K562 (cell line): ENCODE measurements at regions not wholly inside any gene's neighbourhood (a gene's known extent, or its start where the extent isn't known, plus 50 kb on each side); places are given as distances from the start of the nearest gene placed in this dataset.

Experiments
- ATAC-seq: fragments of 200-7000 bp; cut with Tn5 transposase; 3 replicates; pipeline ENCODE4 v1.9.1; 2020; ENCODE audit warnings: moderate library complexity
- BruUV-seq: library from RNA; stranded (reverse); fragments of 400-500 nt; replicated peaks from 2 replicates; lab custom pipeline; 2021; lab: Mats Ljungman, UMichigan
- CTCF ChIA-PET: fragments of 300-600 bp; formaldehyde crosslinking; extraction: SDS; loops from one replicate; lab custom pipeline; 2021; ENCODE audit warnings: low intra/inter-chr PET ratio; lab: Yijun Ruan, JAX
- POLR2A ChIA-PET: fragments of 300-600, 350-650 bp; sonication (Branson Sonifier 250); formaldehyde crosslinking; extraction: SDS; loops from one replicate; lab custom pipeline; 2021; ENCODE audit warnings: antibody characterized with exemption, inconsistent platforms; lab: Yijun Ruan, JAX
- DNase-seq, 4 experiments: peaks; one replicate each; pipeline versions ENCODE4 v3.0.0 to v3.0.0-alpha.2; 2011 to 2018; ENCODE audit warnings: low spot score in 3 of 4, mixed read lengths in 3 of 4; ENCODE audit errors: extremely low read depth in 1 of 4
- FAIRE-seq: peaks from 2 replicates; lab custom pipeline; 2011; peaks lifted over from hg19 to GRCh38; lab: Jason Lieb, UNC
- H2AFZ ChIP-seq: 2 replicates; pipeline ENCODE4 v1.6.0; 2011; ENCODE audit warnings: low read depth, low read length, control low read depth, inconsistent platforms
- H3K27ac ChIP-seq: fragments of 200-600 bp; 3 replicates; pipeline ENCODE4 v1.8.0; 2011; ENCODE audit warnings: low read depth, mild to moderate bottlenecking, control low read depth, inconsistent platforms, low read length, moderate library complexity, mixed read lengths; ENCODE audit errors: extremely low read depth
- H3K27me3 ChIP-seq, 2 experiments: fragments of 300-600 bp in 1 of 2; 2 replicates in 1 of 2; 3 replicates in 1 of 2; pipeline versions ENCODE4 v1.6.0 to v1.8.0; 2011; ENCODE audit warnings: inconsistent platforms in 2 of 2, low read length in 2 of 2, mild to moderate bottlenecking in 1 of 2, mixed read lengths in 1 of 2, moderate library complexity in 1 of 2; ENCODE audit not compliant: control insufficient read depth in 2 of 2, insufficient read depth in 2 of 2
- H3K36me3 ChIP-seq: fragments of 300-600 bp; 3 replicates; pipeline ENCODE4 v1.8.0; 2011; ENCODE audit warnings: mild to moderate bottlenecking, low read length, inconsistent platforms; ENCODE audit not compliant: control insufficient read depth, insufficient read depth
- H3K4me1 ChIP-seq, 2 experiments: fragments of 200-600 bp in 1 of 2; replicated peaks in 1 of 2; 2 replicates in 1 of 2; 3 replicates in 1 of 2; pipeline versions ENCODE4 v1.5.1 to v1.8.0; 2011; ENCODE audit warnings: inconsistent platforms in 2 of 2, low read length in 2 of 2, mild to moderate bottlenecking in 1 of 2, mixed read lengths in 1 of 2, moderate library complexity in 1 of 2; ENCODE audit not compliant: control insufficient read depth in 2 of 2, insufficient read depth in 2 of 2
- H3K4me2 ChIP-seq: 2 replicates; pipeline ENCODE4 v1.6.1; 2011; ENCODE audit warnings: low read length, control low read depth, inconsistent platforms, mixed read lengths; ENCODE audit not compliant: insufficient read depth
- H3K4me3 ChIP-seq: fragments of 200-600 bp; sonication (generic), shearing (Covaris generic); 2 replicates; pipeline ENCODE4 v1.5.1; 2016; ENCODE audit warnings: control low read depth, inconsistent platforms
- H3K79me2 ChIP-seq: fragments of 200-600 bp; 3 replicates; pipeline ENCODE4 v1.8.0; 2011; ENCODE audit warnings: low read length, inconsistent platforms; ENCODE audit not compliant: control insufficient read depth, insufficient read depth
- H3K9ac ChIP-seq, 2 experiments: 2 replicates each; pipeline versions ENCODE4 v1.6.0 to v1.6.1; 2011; ENCODE audit warnings: low read depth in 2 of 2, low read length in 2 of 2, control low read depth in 1 of 2, inconsistent platforms in 1 of 2, mild to moderate bottlenecking in 1 of 2, mixed read lengths in 1 of 2; ENCODE audit not compliant: insufficient read depth in 1 of 2
- H3K9me1 ChIP-seq: one replicate; pipeline ENCODE4 v1.6.0; 2011; ENCODE audit warnings: inconsistent platforms, mild to moderate bottlenecking, low read length, moderate library complexity; ENCODE audit not compliant: control insufficient read depth, insufficient read depth
- H3K9me3 ChIP-seq: replicated peaks from 2 replicates; pipeline ENCODE4 v1.5.1; 2011; ENCODE audit warnings: low read depth, low read length, inconsistent platforms; ENCODE audit not compliant: control insufficient read depth, insufficient read depth
- H4K20me1 ChIP-seq: replicated peaks from 2 replicates; pipeline ENCODE4 v1.6.1; 2011; ENCODE audit warnings: low read length, inconsistent platforms, mixed read lengths; ENCODE audit not compliant: control insufficient read depth, insufficient read depth
- ARHGAP35 ChIP-seq: fragments of 450-650 bp; IDR thresholded peaks from 2 replicates; pipeline ENCODE4 v1.6.1; 2018; ENCODE audit not compliant: partially characterized antibody
- CTCF ChIP-seq, 3 experiments: IDR thresholded peaks in 2 of 3; conservative IDR thresholded peaks in 1 of 3; 2 replicates each; pipeline ENCODE4 v1.5.1; 2011 to 2012; ENCODE audit warnings: low read length in 3 of 3, mild to moderate bottlenecking in 3 of 3, control low read depth in 2 of 3, improper control_type of control experiment in 1 of 3, inconsistent platforms in 1 of 3, low read depth in 1 of 3, mixed read lengths in 1 of 3, moderate library complexity in 1 of 3; ENCODE audit not compliant: insufficient read depth in 2 of 3
- FUS ChIP-seq: fragments of 200-400 bp; formaldehyde crosslinking; optimal IDR thresholded peaks from 2 replicates; pipeline ENCODE3; 2017; ENCODE audit warnings: low read depth, low read length
- IRF2 ChIP-seq: sonication (generic); formaldehyde crosslinking; IDR thresholded peaks from 2 replicates; pipeline ENCODE4 v1.8.1; 2022; ENCODE audit warnings: mild to moderate bottlenecking, missing genetic modification reagents
- RHOXF2B ChIP-seq: fragments of 250-450 bp; sonication (Bioruptor Pico); conservative IDR thresholded peaks from 2 replicates; pipeline ENCODE4 v1.5.1; 2021
- RNF219 ChIP-seq: fragments of 250-450 bp; sonication (Bioruptor Pico); IDR thresholded peaks from 2 replicates; pipeline ENCODE4 v1.5.0; 2022; ENCODE audit warnings: mild to moderate bottlenecking
- SMAD3 ChIP-seq: fragments of 450-650 bp; formaldehyde crosslinking; conservative IDR thresholded peaks from 2 replicates; pipeline ENCODE4 v1.4.0; 2020; ENCODE audit warnings: mild to moderate bottlenecking
- YBX1 ChIP-seq: fragments of 450-650 bp; IDR thresholded peaks from 2 replicates; pipeline ENCODE4 v1.7.1; 2016; ENCODE audit warnings: mild to moderate bottlenecking
- ZNF121 ChIP-seq: sonication (generic); formaldehyde crosslinking; conservative IDR thresholded peaks from 2 replicates; pipeline ENCODE4 v1.8.0; 2022; ENCODE audit warnings: missing genetic modification reagents
- ZNF778 ChIP-seq: fragments of 450-650 bp; formaldehyde crosslinking; IDR thresholded peaks from 2 replicates; pipeline ENCODE4 v1.4.0; 2020; ENCODE audit warnings: mild to moderate bottlenecking, moderate library complexity
- WGBS: fragments of 100-300 bp; shearing (Covaris generic); methylation state at CpG from one replicate; pipeline ENCODE4 v1.1.6; 2016; ENCODE audit warnings: low coverage, mixed read lengths; ENCODE audit not compliant: insufficient coverage; ENCODE audit errors: missing lambda C conversion rate; 5-methylcytosine and 5-hydroxymethylcytosine counted together
- in situ Hi-C: fragments of 300-500 bp; cut with MboI; formaldehyde crosslinking; loops from 4 replicates; pipeline ENCODE4 v1.15.0; 2018; ENCODE audit warnings: inconsistent platforms, mixed read lengths
- intact Hi-C: fragments of 100-400 bp; cut with micrococcal nuclease; formaldehyde crosslinking; loops from 2 replicates; pipeline ENCODE4 v1.14.2; 2022
- TF ChIP-seq, protein P1 (sequence below): fragments of 250-450 bp; sonication (Bioruptor Pico); IDR thresholded peaks from 2 replicates; pipeline ENCODE4 v1.4.0; 2020

DNA sequence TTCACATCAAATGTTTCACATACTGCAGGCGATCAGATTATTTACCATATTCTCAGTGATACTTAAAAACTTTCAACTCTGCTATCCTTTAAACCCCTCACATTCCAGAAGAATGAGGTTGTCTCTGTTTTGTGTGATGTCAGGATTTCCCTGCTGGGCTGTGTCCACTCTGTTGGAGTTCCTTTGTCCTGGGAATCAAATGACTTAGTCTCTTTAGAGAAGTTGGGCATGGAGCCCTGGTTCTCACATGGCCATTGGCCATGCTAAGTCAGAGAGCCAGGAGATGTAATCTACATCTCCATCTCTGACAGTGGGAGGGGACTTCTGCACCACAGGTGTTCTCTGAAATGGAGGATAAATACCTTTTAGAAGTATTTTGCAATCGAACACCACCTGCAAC, 205.1 kb upstream of the MAF start:
- H3K4me3 ChIP-seq = no peak overlapping the region
- no peak overlapping the region for H3K27ac ChIP-seq
- no peaks in the 10 kb centered on the region for H3K9me3 ChIP-seq
- no peak for FAIRE-seq
- H2AFZ ChIP-seq = no peak overlapping the region
- WGBS = 9% methylated on average over 2 of the region's 2 CpGs
- H3K4me2 ChIP-seq = no peak overlapping the region
- no peaks in the 10 kb centered on the region for H3K9me1 ChIP-seq
- no peaks in the 10 kb centered on the region for H3K27me3 ChIP-seq
- H3K36me3 ChIP-seq = no peaks in the 10 kb centered on the region
- H4K20me1 ChIP-seq = no peaks in the 10 kb centered on the region
- H3K9ac ChIP-seq = no peak overlapping the region
- peaks cover 0 to 7% of the 10 kb centered on the region in 2 experiments; a peak in 2 of 5 replicates for H3K4me1 ChIP-seq
- POLR2A ChIA-PET = no interaction called here
- no peak for DNase-seq
- no peaks in the 10 kb centered on the region for H3K79me2 ChIP-seq
- intact Hi-C loops = no loop called here
- CTCF ChIA-PET = no interaction called here
- ATAC-seq = no peak
- BruUV-seq = no TSS peak
- in situ Hi-C loops = no loop called here
- no peak for TF ChIP-seq IRF2 (CRISPR knock-in tag)
- no peak for TF ChIP-seq ARHGAP35
- no peak for TF ChIP-seq ZNF121
- no peak for TF ChIP-seq SMAD3 (CRISPR knock-in tag)
- no peak for TF ChIP-seq RHOXF2B (CRISPR knock-in tag)
- TF ChIP-seq ZNF778 = no peak
- TF ChIP-seq, protein P1, sequence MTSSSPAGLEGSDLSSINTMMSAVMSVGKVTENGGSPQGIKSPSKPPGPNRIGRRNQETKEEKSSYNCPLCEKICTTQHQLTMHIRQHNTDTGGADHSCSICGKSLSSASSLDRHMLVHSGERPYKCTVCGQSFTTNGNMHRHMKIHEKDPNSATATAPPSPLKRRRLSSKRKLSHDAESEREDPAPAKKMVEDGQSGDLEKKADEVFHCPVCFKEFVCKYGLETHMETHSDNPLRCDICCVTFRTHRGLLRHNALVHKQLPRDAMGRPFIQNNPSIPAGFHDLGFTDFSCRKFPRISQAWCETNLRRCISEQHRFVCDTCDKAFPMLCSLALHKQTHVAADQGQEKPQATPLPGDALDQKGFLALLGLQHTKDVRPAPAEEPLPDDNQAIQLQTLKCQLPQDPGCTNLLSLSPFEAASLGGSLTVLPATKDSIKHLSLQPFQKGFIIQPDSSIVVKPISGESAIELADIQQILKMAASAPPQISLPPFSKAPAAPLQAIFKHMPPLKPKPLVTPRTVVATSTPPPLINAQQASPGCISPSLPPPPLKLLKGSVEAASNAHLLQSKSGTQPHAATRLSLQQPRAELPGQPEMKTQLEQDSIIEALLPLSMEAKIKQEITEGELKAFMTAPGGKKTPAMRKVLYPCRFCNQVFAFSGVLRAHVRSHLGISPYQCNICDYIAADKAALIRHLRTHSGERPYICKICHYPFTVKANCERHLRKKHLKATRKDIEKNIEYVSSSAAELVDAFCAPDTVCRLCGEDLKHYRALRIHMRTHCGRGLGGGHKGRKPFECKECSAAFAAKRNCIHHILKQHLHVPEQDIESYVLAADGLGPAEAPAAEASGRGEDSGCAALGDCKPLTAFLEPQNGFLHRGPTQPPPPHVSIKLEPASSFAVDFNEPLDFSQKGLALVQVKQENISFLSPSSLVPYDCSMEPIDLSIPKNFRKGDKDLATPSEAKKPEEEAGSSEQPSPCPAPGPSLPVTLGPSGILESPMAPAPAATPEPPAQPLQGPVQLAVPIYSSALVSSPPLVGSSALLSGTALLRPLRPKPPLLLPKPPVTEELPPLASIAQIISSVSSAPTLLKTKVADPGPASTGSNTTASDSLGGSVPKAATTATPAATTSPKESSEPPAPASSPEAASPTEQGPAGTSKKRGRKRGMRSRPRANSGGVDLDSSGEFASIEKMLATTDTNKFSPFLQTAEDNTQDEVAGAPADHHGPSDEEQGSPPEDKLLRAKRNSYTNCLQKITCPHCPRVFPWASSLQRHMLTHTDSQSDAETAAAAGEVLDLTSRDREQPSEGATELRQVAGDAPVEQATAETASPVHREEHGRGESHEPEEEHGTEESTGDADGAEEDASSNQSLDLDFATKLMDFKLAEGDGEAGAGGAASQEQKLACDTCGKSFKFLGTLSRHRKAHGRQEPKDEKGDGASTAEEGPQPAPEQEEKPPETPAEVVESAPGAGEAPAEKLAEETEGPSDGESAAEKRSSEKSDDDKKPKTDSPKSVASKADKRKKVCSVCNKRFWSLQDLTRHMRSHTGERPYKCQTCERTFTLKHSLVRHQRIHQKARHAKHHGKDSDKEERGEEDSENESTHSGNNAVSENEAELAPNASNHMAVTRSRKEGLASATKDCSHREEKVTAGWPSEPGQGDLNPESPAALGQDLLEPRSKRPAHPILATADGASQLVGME (CRISPR knock-in tag) = no peak
- TF ChIP-seq YBX1 = no peak
- TF ChIP-seq RNF219 (CRISPR knock-in tag) = no peak
- TF ChIP-seq FUS = no peak
- no peak for TF ChIP-seq CTCF (IDR thresholded peaks at IDR 0.05 in 2 of 3, conservative IDR thresholded peaks at IDR 0.05 in 1 of 3; ENCODE audit: insufficient read depth in 2 of 3, low read depth in 1 of 3, low read length in 3 of 3)
